Osteoblast (primary cell): ENCODE measurements at regions not wholly inside any gene's neighbourhood (a gene's known extent, or its start where the extent isn't known, plus 50 kb on each side); places are given as distances from the start of the nearest gene placed in this dataset.

Experiments
- DNase-seq: peaks from one replicate; pipeline ENCODE4 v3.0.0; 2011; ENCODE audit warnings: low spot score, mixed read lengths; ENCODE audit not compliant: insufficient read length; ENCODE audit errors: missing footprints
- H2AFZ ChIP-seq: 2 replicates; pipeline ENCODE4 v1.6.0; 2011; ENCODE audit warnings: mild to moderate bottlenecking, low read length
- H3K27ac ChIP-seq: 2 replicates; pipeline ENCODE4 v1.5.1; 2011; ENCODE audit warnings: mild to moderate bottlenecking, low read depth, low read length, moderate library complexity
- H3K27me3 ChIP-seq: 2 replicates; pipeline ENCODE4 v1.6.0; 2012; ENCODE audit warnings: mild to moderate bottlenecking, control low read depth, inconsistent platforms, low read length, moderate library complexity; ENCODE audit not compliant: insufficient read depth
- H3K36me3 ChIP-seq: 2 replicates; pipeline ENCODE4 v1.5.1; 2011; ENCODE audit warnings: mild to moderate bottlenecking, low read length, control low read depth, moderate library complexity; ENCODE audit not compliant: insufficient read depth
- H3K4me1 ChIP-seq: 2 replicates; pipeline ENCODE4 v1.5.1; 2011; ENCODE audit warnings: mild to moderate bottlenecking, low read length, control low read depth, moderate library complexity; ENCODE audit not compliant: insufficient read depth
- H3K4me2 ChIP-seq: 2 replicates; pipeline ENCODE4 v1.6.0; 2011; ENCODE audit warnings: mild to moderate bottlenecking, low read length; ENCODE audit not compliant: insufficient read depth
- H3K4me3 ChIP-seq: fragments of 200-600 bp; sonication (generic); 3 replicates; pipeline ENCODE4 v1.5.1; 2012; ENCODE audit warnings: mild to moderate bottlenecking, low read length, inconsistent platforms; ENCODE audit not compliant: insufficient read depth
- H3K79me2 ChIP-seq: 2 replicates; pipeline ENCODE4 v1.6.0; 2012; ENCODE audit warnings: mild to moderate bottlenecking, low read length, control low read depth, inconsistent platforms; ENCODE audit not compliant: insufficient read depth
- H3K9me3 ChIP-seq: 2 replicates; pipeline ENCODE4 v1.5.1; 2011; ENCODE audit warnings: low read depth, low read length, control low read depth
- H4K20me1 ChIP-seq: 2 replicates; pipeline ENCODE4 v1.6.0; 2012; ENCODE audit warnings: mild to moderate bottlenecking, low read length, control low read depth; ENCODE audit not compliant: insufficient read depth
- CTCF ChIP-seq: IDR thresholded peaks from 2 replicates; pipeline ENCODE4 v1.5.1; 2011; ENCODE audit warnings: mild to moderate bottlenecking, low read depth, low read length, moderate library complexity; ENCODE audit errors: extremely low read depth

GRCh38 chr7:125651823-125652528, 722.4 kb upstream of the POT1 start:
- no peaks in the 10 kb centered on the region for H3K79me2 ChIP-seq
- no peak for TF ChIP-seq CTCF
- no peaks in the 10 kb centered on the region for H3K9me3 ChIP-seq
- H2AFZ ChIP-seq, result no peak overlapping the region
- H3K27me3 ChIP-seq, result no peaks in the 10 kb centered on the region
- no peak overlapping the region for H3K4me3 ChIP-seq
- no peaks in the 10 kb centered on the region for H3K36me3 ChIP-seq
- H4K20me1 ChIP-seq, result no peaks in the 10 kb centered on the region
- no peak overlapping the region for H3K4me2 ChIP-seq
- no peaks in the 10 kb centered on the region for H3K4me1 ChIP-seq
- H3K27ac ChIP-seq, result no peak overlapping the region
- no peak for DNase-seq

GRCh38 chr7:125648543-125648942, 718.9 kb upstream of the POT1 start:
- Histone ChIP-seq H3K9me3 (no peaks in the 10 kb centered on the region), H3K4me1 (no peaks in the 10 kb centered on the region), H3K4me2 (no peak overlapping the region), H3K4me3 (no peak overlapping the region), H3K27ac (no peak overlapping the region), H3K79me2 (no peaks in the 10 kb centered on the region), H2AFZ (no peak overlapping the region), H3K36me3 (no peaks in the 10 kb centered on the region), H3K27me3 (no peaks in the 10 kb centered on the region), H4K20me1 (no peaks in the 10 kb centered on the region)
- DNase-seq, result no peak
- TF ChIP-seq CTCF, result no peak

GRCh38 chr7:125645770-125646169, 716.1 kb upstream of the POT1 start:
- Histone ChIP-seq H3K4me1 (no peaks in the 10 kb centered on the region), H2AFZ (no peak overlapping the region), H3K79me2 (no peaks in the 10 kb centered on the region), H3K27ac (no peak overlapping the region), H4K20me1 (no peaks in the 10 kb centered on the region), H3K27me3 (no peaks in the 10 kb centered on the region), H3K4me2 (no peak overlapping the region), H3K9me3 (no peaks in the 10 kb centered on the region), H3K4me3 (no peak overlapping the region), H3K36me3 (no peaks in the 10 kb centered on the region)
- no peak for DNase-seq
- no peak for TF ChIP-seq CTCF

GRCh38 chr7:125644109-125644508, 714.5 kb upstream of the POT1 start:
- Histone ChIP-seq H3K4me3 (no peak overlapping the region), H3K27ac (no peak overlapping the region), H3K36me3 (no peaks in the 10 kb centered on the region), H2AFZ (no peak overlapping the region), H3K9me3 (no peaks in the 10 kb centered on the region), H3K4me2 (no peak overlapping the region), H3K4me1 (no peaks in the 10 kb centered on the region), H3K79me2 (no peaks in the 10 kb centered on the region), H3K27me3 (no peaks in the 10 kb centered on the region), H4K20me1 (no peaks in the 10 kb centered on the region)
- no peak for DNase-seq
- no peak for TF ChIP-seq CTCF
